Sigmoid colon (tissue), 6 donors: ENCODE measurements at regions not wholly inside any gene's neighbourhood (a gene's known extent, or its start where the extent isn't known, plus 50 kb on each side); places are given as distances from the start of the nearest gene placed in this dataset.
"Not testable (repeated sequence)": the region's sequence is repeated elsewhere in the genome, so short reads cannot be mapped to it uniquely, and the experiment has no call there.

ENCODE experiments used
- DNase-seq: peaks from one replicate; pipeline ENCODE4 v3.0.0-alpha.2; 2019
- H3K27ac ChIP-seq, 4 donors: fragments of 200-600 bp; sonication (generic); one replicate each; pipeline ENCODE4 v1.5.1; 2016 to 2019; ENCODE audit warnings: mild to moderate bottlenecking in 1 of 4
- H3K27me3 ChIP-seq, 3 donors: fragments of 200-600 bp; sonication (generic); one replicate each; pipeline ENCODE4 v1.5.1; 2019; ENCODE audit warnings: mild to moderate bottlenecking in 1 of 3
- H3K36me3 ChIP-seq, 4 donors: fragments of 200-600 bp; sonication (generic); one replicate each; pipeline ENCODE4 v1.5.1; 2016 to 2019
- H3K4me1 ChIP-seq, 4 donors: fragments of 200-600 bp; sonication (generic); one replicate each; pipeline ENCODE4 v1.5.1; 2017 to 2019
- H3K4me3 ChIP-seq, 4 donors: fragments of 200-600 bp; sonication (generic); one replicate each; pipeline ENCODE4 v1.5.1; 2017 to 2019; ENCODE audit warnings: mild to moderate bottlenecking in 2 of 4, moderate library complexity in 1 of 4
- H3K9me3 ChIP-seq, 4 donors: fragments of 200-600 bp in 3 of 4; sonication (generic) in 3 of 4; one replicate each; pipeline versions ENCODE4 v1.5.1 to v1.6.1; 2013 to 2019
- EP300 ChIP-seq, 4 donors: sonication (generic); formaldehyde crosslinking; IDR thresholded peaks; one replicate each; pipeline ENCODE4 v1.6.1; 2017; ENCODE audit warnings: antibody characterized with exemption in 4 of 4
- POLR2A ChIP-seq, 2 donors: fragments of 450-650 bp; IDR thresholded peaks; one replicate each; pipeline ENCODE4 v1.6.1; 2016; ENCODE audit warnings: antibody characterized with exemption in 2 of 2, mild to moderate bottlenecking in 2 of 2, moderate library complexity in 2 of 2
- POLR2AphosphoS5 ChIP-seq, 4 donors: sonication (generic); formaldehyde crosslinking; IDR thresholded peaks; one replicate each; pipeline ENCODE4 v1.6.1; 2017; ENCODE audit warnings: antibody characterized with exemption in 4 of 4
- WGBS, 2 donors: extraction: QIAGEN DNeasy Blood & Tissue Kit; methylation state at CpG; one replicate each; pipeline ENCODE4 v1.1.7; 2013; 5-methylcytosine and 5-hydroxymethylcytosine counted together
- intact Hi-C: fragments of 100-400 bp; cut with DNase I; formaldehyde crosslinking; loops from one replicate; pipeline ENCODE4 v1.15.1; 2023
- TF ChIP-seq, protein P1 (sequence below), 4 experiments: fragments of 450-650 bp in 3 of 4; fragments of 200-600 bp in 1 of 4; IDR thresholded peaks; one replicate each; pipeline ENCODE4 v1.5.1; 2016 to 2019; ENCODE audit warnings: antibody characterized with exemption in 4 of 4, mild to moderate bottlenecking in 3 of 4, moderate library complexity in 2 of 4
- donor health status: healthy with polysubstance abuse.
- donor health status: healthy.

DNA sequence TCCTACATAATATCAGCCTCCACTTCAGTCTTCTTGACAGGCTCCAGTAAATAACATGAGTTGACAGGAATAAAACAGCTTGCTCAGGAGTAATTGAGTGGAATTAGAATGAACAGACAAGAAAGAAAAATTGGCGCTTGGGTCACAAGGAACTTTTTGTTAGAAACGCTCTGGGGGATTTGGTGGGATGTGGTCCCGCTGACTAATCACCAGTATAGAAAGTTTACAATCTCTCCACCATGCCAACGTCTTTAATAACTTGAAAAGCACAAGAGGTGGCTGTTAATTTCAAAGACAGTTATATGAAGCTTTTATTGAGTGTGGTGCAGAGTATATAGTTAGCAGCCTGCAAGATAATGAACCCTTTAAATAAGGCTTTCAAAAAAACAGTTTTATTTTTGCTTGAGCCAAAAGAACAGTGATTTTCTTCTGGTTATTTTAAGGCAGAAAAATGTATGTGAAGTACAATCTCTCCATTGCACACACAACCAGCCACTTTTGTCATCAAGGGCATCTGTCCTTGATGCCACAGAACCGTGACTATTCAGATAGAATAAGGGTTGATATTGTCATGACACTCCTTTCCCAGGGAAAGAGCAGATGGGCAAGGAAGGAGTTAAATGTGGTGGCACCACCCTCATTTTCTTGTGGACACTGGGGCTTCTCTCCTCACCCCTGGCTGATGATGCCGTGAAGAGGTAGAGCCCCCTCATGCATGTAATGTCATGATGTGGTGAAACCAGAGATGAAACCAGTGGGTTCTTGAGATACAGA, 102.9 kb upstream of the CDC42EP3 start:
- WGBS, 2 donors: 86 to 89% methylated on average over 6 of the region's 6 CpGs
- H3K27me3 ChIP-seq, H3K4me3 ChIP-seq, DNase-seq, H3K9me3 ChIP-seq, H3K36me3 ChIP-seq: not testable (repeated sequence)
- TF ChIP-seq POLR2AphosphoS5 (IDR thresholded peaks at IDR 0.05): peak in 1 of 4 donors; percentile 43
- H3K27ac ChIP-seq: peak overlapping the region; percentile 80 to 88 (median 82)
- intact Hi-C loops: loop anchor here (5.0 kb wide), 1 partner anchor 37 kb away; no protein-coding TSS in a partner anchor
- peaks cover 0 to 96% (median 87%) of the 10 kb centered on the region in 4 donors for H3K4me1 ChIP-seq

DNA sequence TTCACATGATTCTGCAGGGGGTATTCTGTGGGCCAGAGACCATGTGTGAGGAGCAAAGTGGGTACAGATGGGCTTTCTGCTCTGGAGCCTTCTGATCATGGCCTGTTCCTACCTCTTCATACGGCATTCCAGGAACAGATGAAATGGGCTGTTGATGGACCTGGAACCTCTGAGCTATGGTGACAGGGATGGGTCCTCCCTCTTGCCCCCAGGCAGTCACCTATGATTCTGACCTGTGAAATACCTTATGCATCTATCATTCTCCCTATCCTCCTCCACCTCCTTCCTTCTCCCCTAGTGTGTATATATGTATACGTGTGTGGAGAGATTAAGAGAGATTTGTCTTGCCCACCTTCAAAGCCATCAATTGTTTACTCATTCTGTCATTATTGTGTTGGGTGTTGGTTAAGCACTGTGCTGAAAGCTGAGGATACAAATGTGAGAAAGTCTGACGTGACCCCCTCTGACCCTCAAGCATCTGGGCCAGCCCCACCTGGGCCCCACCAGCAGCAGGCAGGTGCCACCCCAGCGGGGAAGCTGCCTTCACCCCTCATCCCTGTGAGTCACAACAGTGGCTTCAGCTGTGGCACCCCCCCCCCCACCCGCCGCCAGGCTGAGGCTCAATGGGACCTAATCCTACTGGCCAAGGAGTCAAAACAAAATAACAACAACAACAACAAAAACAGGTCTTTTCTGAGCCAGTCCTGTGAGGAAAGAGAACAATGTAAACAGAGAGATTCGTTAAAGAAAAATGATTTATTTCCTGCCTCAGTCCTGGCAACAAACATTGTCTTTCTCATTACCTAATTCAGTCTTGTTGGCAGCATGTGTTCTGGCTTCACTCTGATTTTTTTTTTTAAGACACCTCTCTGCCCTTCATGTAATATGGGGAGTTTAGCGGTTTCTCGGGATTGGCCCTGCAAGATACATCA, 103.8 kb upstream of the CDC42EP3 start:
- H3K27ac ChIP-seq: peak overlapping the region; percentile 80 to 88 (median 82)

DNA sequence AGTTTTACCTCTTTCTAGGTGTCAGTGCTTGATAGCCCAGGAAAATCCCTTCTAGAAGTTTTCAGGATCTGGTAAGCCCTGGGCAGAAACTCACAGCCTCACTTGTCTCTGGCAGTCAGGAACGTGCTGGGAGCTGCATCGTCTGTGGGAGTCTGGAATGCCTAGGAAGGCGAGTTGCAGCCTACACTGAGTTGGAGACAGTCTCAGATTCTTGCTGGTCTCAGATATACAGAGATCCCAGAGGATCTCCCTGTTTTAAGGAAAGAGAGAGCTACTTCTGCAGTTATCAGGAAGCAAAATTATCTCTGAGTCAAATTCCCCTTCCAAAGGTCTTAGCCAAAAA, 104.4 kb upstream of the CDC42EP3 start:
- Histone ChIP-seq H3K36me3 (no peaks in the 10 kb centered on the region), H3K27ac (peak overlapping the region; percentile 80 to 88 (median 82)), H3K4me3 (peak overlapping the region in 1 of 4 donors; percentile 3), H3K27me3 (no peaks in the 10 kb centered on the region), H3K4me1 (peaks cover 0 to 100% (median 97%) of the 10 kb centered on the region in 4 donors), H3K9me3 (no peaks in the 10 kb centered on the region)
- TF ChIP-seq POLR2A (IDR thresholded peaks at IDR 0.05) (no peak), POLR2AphosphoS5 (IDR thresholded peaks at IDR 0.05) (peak in 1 of 4 donors; percentile 37)
- intact Hi-C loops: loop anchor here (5.0 kb wide), 2 partner anchors 81 to 101 kb away; no protein-coding TSS in a partner anchor
- DNase-seq: peak; percentile 78
- WGBS, 2 donors: 61 to 69% methylated on average over 3 of the region's 3 CpGs

More for the DNA sequence above, 103.8 kb upstream of the CDC42EP3 start:
- TF ChIP-seq POLR2AphosphoS5 (IDR thresholded peaks at IDR 0.05) (peak in 3 of 4 donors; percentile 27 to 64 (median 59)), POLR2A (IDR thresholded peaks at IDR 0.05) (no peak), EP300 (IDR thresholded peaks at IDR 0.05) (peak in 2 of 4 donors; percentile 29 to 33)
- 75 to 82% methylated on average over 9 of the region's 9 CpGs for WGBS, 2 donors
- no peaks in the 10 kb centered on the region for H3K9me3 ChIP-seq
- intact Hi-C loops: loop anchor here (5.0 kb wide), 3 partner anchors 38 to 102 kb away; no protein-coding TSS in a partner anchor
- H3K36me3 ChIP-seq: no peaks in the 10 kb centered on the region
- H3K4me3 ChIP-seq: peak overlapping the region in 1 of 4 donors; percentile 3
- H3K4me1 ChIP-seq: peaks cover 0 to 97% (median 93%) of the 10 kb centered on the region in 4 donors
- H3K27me3 ChIP-seq: no peaks in the 10 kb centered on the region
- no peak for DNase-seq

DNA sequence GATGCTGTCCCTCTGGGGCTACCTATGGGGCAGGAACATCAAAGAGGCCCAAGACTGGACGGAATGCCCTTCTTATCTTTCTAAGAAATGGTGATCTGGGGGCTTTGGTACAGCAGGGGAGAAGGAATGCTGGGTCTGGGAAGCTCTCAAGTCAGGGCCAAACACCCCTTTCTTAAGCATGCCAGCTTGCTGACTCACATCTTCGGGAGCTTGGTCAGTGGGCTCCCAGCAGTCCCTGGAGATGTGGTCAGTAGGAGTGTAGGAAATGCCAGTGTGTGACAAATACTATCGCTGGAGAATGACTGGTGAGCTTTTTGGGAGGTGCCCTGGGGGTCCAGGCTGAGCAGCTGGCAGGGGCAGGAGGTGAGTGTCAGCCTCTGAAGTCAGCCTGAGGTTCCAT, 105.0 kb upstream of the CDC42EP3 start:
- peak overlapping the region; percentile 80 to 88 (median 82) for H3K27ac ChIP-seq
- TF ChIP-seq POLR2AphosphoS5 (IDR thresholded peaks at IDR 0.05) (no peak), EP300 (IDR thresholded peaks at IDR 0.05) (no peak), POLR2A (IDR thresholded peaks at IDR 0.05) (no peak)
- TF ChIP-seq, protein P1, sequence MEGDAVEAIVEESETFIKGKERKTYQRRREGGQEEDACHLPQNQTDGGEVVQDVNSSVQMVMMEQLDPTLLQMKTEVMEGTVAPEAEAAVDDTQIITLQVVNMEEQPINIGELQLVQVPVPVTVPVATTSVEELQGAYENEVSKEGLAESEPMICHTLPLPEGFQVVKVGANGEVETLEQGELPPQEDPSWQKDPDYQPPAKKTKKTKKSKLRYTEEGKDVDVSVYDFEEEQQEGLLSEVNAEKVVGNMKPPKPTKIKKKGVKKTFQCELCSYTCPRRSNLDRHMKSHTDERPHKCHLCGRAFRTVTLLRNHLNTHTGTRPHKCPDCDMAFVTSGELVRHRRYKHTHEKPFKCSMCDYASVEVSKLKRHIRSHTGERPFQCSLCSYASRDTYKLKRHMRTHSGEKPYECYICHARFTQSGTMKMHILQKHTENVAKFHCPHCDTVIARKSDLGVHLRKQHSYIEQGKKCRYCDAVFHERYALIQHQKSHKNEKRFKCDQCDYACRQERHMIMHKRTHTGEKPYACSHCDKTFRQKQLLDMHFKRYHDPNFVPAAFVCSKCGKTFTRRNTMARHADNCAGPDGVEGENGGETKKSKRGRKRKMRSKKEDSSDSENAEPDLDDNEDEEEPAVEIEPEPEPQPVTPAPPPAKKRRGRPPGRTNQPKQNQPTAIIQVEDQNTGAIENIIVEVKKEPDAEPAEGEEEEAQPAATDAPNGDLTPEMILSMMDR (IDR thresholded peaks at IDR 0.05): no peak
- H3K27me3 ChIP-seq: no peaks in the 10 kb centered on the region
- peaks cover 0 to 100% (median 98%) of the 10 kb centered on the region in 4 donors for H3K4me1 ChIP-seq
- H3K4me3 ChIP-seq: no peak overlapping the region
- no peak for DNase-seq
- 83 to 91% methylated on average over 3 of the region's 3 CpGs for WGBS, 2 donors
- intact Hi-C loops: loop anchor here (5.0 kb wide), 2 partner anchors 81 to 101 kb away; no protein-coding TSS in a partner anchor
- no peaks in the 10 kb centered on the region for H3K9me3 ChIP-seq
- H3K36me3 ChIP-seq: no peaks in the 10 kb centered on the region

DNA sequence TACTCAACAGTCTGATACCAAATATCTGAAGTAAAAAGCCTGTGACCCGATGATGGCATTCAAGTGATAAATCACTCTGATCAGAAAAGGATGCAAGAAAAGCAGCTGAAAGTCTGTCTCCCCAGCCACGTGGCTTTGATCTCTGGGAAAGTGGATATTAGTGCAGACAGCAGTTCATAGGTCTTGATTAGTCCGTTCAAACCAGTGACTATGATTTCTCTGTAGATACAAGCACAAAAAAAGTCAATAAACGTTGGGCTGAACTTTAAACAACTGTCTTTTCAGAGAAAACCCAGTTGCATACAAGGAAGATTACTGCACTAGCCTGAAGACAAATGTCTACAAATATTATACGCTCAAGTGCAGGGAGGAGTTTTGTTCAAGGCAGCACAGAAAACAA, 107.7 kb upstream of the CDC42EP3 start:
- intact Hi-C loops: loop anchor here (2.0 to 5.0 kb wide), 3 partner anchors 78 to 108 kb away; partner anchors contain the start of gene CDC42EP3

More for the DNA sequence above, 107.7 kb upstream of the CDC42EP3 start:
- 45 to 65% methylated on average over 5 of the region's 5 CpGs for whole genome bisulfite sequencing, 2 donors
- H3K36me3 ChIP-seq: no peaks in the 10 kb centered on the region
- TF ChIP-seq POLR2A (IDR thresholded peaks at IDR 0.05) (no peak), POLR2AphosphoS5 (IDR thresholded peaks at IDR 0.05) (peak; percentile 69 to 91 (median 79)), EP300 (IDR thresholded peaks at IDR 0.05) (peak in 3 of 4 donors; percentile 37 to 75 (median 41))
- TF ChIP-seq, protein P1 (IDR thresholded peaks at IDR 0.05): no peak
- no peak for DNase-seq
- no peaks in the 10 kb centered on the region for H3K9me3 ChIP-seq
- no peaks in the 10 kb centered on the region for H3K27me3 ChIP-seq
- peaks cover 0 to 98% (median 94%) of the 10 kb centered on the region in 4 donors for H3K4me1 ChIP-seq
- H3K27ac ChIP-seq: peak overlapping the region; percentile 80 to 88 (median 82)
- H3K4me3 ChIP-seq: no peak overlapping the region
